ENCODE measurements at regions not wholly inside any gene's neighbourhood (a gene's known extent, or its start where the extent isn't known, plus 50 kb on each side); places are given as distances from the start of the nearest gene placed in this dataset.

DNA sequence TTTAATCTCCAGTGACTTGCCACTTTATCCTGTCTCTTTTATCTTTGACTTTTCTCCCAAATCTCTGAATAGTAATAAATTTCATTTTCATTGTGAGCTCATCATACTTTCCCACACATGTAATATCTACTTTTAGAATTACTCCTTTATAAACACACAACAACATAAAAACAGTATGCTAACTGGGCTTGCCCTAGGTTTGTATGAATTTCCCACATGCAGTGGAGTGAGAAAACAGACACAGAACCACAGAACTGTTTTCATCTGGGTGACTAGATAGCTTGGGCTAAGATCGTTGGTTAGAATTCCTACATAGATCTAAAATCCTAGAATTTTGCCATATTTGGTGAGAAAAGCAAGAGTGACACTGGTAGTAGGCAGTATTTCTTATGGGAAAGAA, 409.5 kb downstream of the SPRY1 start:
- no peaks in the 10 kb centered on the region for H3K4me1 ChIP-seq
- no peak overlapping the region for H3K4me3 ChIP-seq
- TF ChIP-seq, protein P1, sequence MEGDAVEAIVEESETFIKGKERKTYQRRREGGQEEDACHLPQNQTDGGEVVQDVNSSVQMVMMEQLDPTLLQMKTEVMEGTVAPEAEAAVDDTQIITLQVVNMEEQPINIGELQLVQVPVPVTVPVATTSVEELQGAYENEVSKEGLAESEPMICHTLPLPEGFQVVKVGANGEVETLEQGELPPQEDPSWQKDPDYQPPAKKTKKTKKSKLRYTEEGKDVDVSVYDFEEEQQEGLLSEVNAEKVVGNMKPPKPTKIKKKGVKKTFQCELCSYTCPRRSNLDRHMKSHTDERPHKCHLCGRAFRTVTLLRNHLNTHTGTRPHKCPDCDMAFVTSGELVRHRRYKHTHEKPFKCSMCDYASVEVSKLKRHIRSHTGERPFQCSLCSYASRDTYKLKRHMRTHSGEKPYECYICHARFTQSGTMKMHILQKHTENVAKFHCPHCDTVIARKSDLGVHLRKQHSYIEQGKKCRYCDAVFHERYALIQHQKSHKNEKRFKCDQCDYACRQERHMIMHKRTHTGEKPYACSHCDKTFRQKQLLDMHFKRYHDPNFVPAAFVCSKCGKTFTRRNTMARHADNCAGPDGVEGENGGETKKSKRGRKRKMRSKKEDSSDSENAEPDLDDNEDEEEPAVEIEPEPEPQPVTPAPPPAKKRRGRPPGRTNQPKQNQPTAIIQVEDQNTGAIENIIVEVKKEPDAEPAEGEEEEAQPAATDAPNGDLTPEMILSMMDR (IDR thresholded peaks at IDR 0.05): no peak
- H3K27me3 ChIP-seq (ENCODE audit: low read depth): no peaks in the 10 kb centered on the region
- ATAC-seq: no peak
- H3K9me3 ChIP-seq: no peaks in the 10 kb centered on the region
- intact Hi-C loops (cut with DNase I): no loop called here
- no peak for DNase-seq
- no peak overlapping the region for H3K27ac ChIP-seq
- H3K36me3 ChIP-seq: no peaks in the 10 kb centered on the region

DNA sequence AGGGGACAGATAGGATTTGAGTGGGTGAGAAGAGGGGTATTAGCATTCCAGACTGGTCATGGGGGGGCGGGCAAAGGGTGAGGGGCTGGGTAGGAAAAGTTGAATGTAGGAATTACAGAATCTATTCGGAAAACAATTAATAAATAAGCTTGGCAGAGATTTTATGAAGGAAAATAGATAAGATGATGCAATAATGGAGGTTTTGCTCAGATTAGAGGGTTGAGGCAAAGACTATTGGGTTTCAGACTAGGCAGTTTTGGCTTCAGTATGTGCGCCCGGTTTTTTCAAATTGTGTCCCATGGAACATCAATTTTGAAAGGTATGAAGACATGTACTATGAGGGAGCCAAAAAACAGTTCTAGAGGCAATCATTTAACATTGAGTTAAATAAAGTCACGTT, 410.6 kb downstream of the SPRY1 start:
- intact Hi-C loops (cut with DNase I): no loop called here
- no peaks in the 10 kb centered on the region for H3K36me3 ChIP-seq
- no peaks in the 10 kb centered on the region for H3K9me3 ChIP-seq

DNA sequence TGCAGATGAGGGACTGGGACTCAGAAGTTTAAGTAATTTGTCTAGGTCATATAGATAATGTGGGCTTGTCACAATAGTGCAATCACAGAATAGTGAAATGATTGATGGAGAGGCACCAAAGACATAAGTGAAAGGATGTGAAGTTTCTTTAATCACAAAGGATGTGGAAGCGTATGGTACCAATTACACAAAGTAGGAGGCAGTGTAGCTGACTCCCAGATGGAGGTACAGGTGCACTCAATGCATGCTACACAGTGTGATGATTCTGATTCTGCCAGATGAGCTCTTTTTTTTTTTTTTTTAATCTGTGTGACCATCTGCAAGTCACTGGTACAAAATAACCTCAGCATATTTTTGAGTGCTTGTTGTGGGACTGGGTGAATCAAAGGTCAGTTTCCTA, 411.3 kb downstream of the SPRY1 start:
- Histone ChIP-seq H3K27me3 (ENCODE audit: low read depth) (no peaks in the 10 kb centered on the region), H3K4me1 (peaks cover 4% of the 10 kb centered on the region), H3K9me3 (no peaks in the 10 kb centered on the region), H3K4me3 (no peak overlapping the region), H3K27ac (no peak overlapping the region), H3K36me3 (no peaks in the 10 kb centered on the region)
- DNase-seq: no peak
- ATAC-seq: no peak
- intact Hi-C loops (cut with DNase I): no loop called here
- TF ChIP-seq, protein P1 (IDR thresholded peaks at IDR 0.05): no peak

More for the DNA sequence above, 410.6 kb downstream of the SPRY1 start:
- no peak overlapping the region for H3K27ac ChIP-seq
- DNase-seq (no peak), ATAC-seq (no peak)
- TF ChIP-seq, protein P1 (IDR thresholded peaks at IDR 0.05): no peak
- H3K4me3 ChIP-seq: no peak overlapping the region
- peaks cover 2% of the 10 kb centered on the region for H3K4me1 ChIP-seq
- H3K27me3 ChIP-seq (ENCODE audit: low read depth): no peaks in the 10 kb centered on the region

DNA sequence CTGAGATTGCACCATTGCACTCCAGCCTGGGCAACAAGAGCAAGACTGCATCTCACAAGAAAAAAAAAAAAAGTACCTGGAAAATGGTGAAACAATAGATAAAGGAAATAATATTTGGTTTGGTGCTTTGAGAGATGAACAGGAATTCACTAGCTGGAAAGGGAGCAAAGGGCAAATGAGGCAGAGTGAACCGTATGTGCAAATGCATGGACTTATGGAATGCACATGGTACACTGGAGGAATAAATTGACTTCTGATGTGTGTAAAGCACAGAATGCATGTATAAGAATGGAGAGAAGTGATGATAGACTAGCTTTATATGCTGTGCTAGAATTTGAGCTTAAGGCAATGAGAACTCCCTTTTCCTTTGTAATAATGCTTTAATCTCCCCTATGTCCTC, 413.3 kb downstream of the SPRY1 start:
- Histone ChIP-seq H3K9me3 (no peaks in the 10 kb centered on the region), H3K27me3 (ENCODE audit: low read depth) (no peaks in the 10 kb centered on the region), H3K27ac (no peak overlapping the region), H3K36me3 (no peaks in the 10 kb centered on the region), H3K4me1 (peaks cover 4% of the 10 kb centered on the region), H3K4me3 (no peak overlapping the region)
- intact Hi-C loops (cut with DNase I): no loop called here
- TF ChIP-seq, protein P1 (IDR thresholded peaks at IDR 0.05): no peak
- ATAC-seq (no peak), DNase-seq (no peak)

DNA sequence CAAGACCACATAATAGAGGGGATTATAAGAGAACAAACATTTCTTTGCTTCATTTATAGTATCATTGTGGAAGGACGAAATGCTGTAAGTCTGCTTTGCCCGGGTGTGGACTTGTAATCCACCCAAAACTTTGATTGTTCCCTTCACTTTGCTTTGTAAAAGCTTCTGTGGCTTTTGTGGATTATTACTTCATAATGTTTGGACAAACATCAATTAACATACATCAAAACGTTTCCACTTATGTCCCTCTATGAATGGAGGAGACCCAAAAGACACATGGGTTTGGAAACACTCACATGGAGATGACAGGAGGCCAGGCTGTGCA, 415.4 kb downstream of the SPRY1 start:
- Histone ChIP-seq H3K4me3 (peak overlapping the region; percentile 20), H3K27me3 (ENCODE audit: low read depth) (no peaks in the 10 kb centered on the region), H3K36me3 (no peaks in the 10 kb centered on the region), H3K27ac (peak overlapping the region; percentile 25), H3K4me1 (peaks cover 4% of the 10 kb centered on the region), H3K9me3 (no peaks in the 10 kb centered on the region)
- ATAC-seq (no peak), DNase-seq (no peak)
- TF ChIP-seq, protein P1 (IDR thresholded peaks at IDR 0.05): no peak
- intact Hi-C loops (cut with DNase I): no loop called here

DNA sequence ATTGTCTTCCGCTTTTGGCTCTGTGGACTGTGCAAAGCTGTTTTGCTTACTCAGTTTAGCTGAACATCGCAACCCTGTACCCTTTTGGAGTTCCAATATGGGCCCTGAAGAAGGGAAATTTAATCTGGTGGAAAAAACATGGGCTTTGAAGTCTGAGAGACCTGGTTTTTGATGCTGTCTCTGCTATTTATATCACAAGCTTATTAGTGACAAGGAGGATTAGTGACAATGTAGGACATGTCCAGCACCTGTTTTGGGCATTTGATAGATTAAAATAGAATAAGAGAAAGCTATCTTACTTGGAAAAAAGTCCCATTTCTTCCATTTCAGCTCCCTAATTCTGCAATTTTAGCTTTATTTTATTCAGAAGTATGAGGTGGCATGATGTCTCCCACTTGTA, 417.3 kb downstream of the SPRY1 start:
- Histone ChIP-seq H3K9me3 (no peaks in the 10 kb centered on the region), H3K4me3 (no peak overlapping the region), H3K4me1 (peaks cover 4% of the 10 kb centered on the region), H3K27ac (no peak overlapping the region), H3K36me3 (no peaks in the 10 kb centered on the region), H3K27me3 (ENCODE audit: low read depth) (no peaks in the 10 kb centered on the region)
- intact Hi-C loops (cut with DNase I): no loop called here
- ATAC-seq: no peak
- no peak for DNase-seq
- TF ChIP-seq, protein P1 (IDR thresholded peaks at IDR 0.05): no peak

Data from lower lobe of right lung (tissue), 2 donors.